ENCODE measurements at regions not wholly inside any gene's neighbourhood (a gene's known extent, or its start where the extent isn't known, plus 50 kb on each side); places are given as distances from the start of the nearest gene placed in this dataset.

DNA sequence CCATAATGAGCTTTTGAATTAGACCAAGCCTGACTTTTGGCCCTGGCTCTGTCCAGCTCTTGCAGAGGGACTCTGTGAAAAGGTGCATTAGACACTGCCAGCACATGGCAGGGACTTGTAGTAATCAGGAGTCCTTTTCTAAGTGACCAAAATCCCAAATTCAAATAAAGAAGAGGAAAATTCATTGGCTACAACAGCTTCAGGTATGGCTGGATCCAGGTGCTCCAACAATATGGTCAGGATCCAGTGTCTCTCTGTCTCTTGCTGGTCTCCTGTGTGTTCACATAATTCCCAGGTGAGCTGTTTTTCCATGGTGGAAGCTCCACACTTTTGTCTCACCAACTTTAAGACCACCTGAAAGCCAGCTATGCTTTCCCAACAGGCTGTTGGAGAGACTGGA, 358.8 kb upstream of the TNRC6C start:
- TF ChIP-seq POLR2A (IDR thresholded peaks at IDR 0.05) (no peak), POLR2AphosphoS5 (IDR thresholded peaks at IDR 0.05) (no peak), EP300 (IDR thresholded peaks at IDR 0.05) (no peak)
- TF ChIP-seq, protein P1, sequence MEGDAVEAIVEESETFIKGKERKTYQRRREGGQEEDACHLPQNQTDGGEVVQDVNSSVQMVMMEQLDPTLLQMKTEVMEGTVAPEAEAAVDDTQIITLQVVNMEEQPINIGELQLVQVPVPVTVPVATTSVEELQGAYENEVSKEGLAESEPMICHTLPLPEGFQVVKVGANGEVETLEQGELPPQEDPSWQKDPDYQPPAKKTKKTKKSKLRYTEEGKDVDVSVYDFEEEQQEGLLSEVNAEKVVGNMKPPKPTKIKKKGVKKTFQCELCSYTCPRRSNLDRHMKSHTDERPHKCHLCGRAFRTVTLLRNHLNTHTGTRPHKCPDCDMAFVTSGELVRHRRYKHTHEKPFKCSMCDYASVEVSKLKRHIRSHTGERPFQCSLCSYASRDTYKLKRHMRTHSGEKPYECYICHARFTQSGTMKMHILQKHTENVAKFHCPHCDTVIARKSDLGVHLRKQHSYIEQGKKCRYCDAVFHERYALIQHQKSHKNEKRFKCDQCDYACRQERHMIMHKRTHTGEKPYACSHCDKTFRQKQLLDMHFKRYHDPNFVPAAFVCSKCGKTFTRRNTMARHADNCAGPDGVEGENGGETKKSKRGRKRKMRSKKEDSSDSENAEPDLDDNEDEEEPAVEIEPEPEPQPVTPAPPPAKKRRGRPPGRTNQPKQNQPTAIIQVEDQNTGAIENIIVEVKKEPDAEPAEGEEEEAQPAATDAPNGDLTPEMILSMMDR (IDR thresholded peaks at IDR 0.05), result no peak

Data from stomach (tissue), 4 donors.